Loucy (cell line): ENCODE measurements at regions not wholly inside any gene's neighbourhood (a gene's known extent, or its start where the extent isn't known, plus 50 kb on each side); places are given as distances from the start of the nearest gene placed in this dataset.
"Not testable (repeated sequence)": the region's sequence is repeated elsewhere in the genome, so short reads cannot be mapped to it uniquely, and the experiment has no call there.

ENCODE experiments used
- H2AFZ ChIP-seq: fragments of 200-600 bp; sonication (generic); 2 replicates; pipeline ENCODE4 v1.6.0; 2016; ENCODE audit warnings: antibody characterized with exemption, mild to moderate bottlenecking, low read length, moderate library complexity
- H3F3A ChIP-seq: fragments of 200-600 bp; 2 replicates; pipeline ENCODE4 v1.6.0; 2016; ENCODE audit warnings: antibody characterized with exemption, low read depth, mild to moderate bottlenecking
- H3K27me3 ChIP-seq: fragments of 200-600 bp; sonication (generic); 2 replicates; pipeline ENCODE4 v1.6.1; 2014; ENCODE audit warnings: low read length, mild to moderate bottlenecking; ENCODE audit not compliant: insufficient read depth, poor library complexity, severe bottlenecking
- H3K36me3 ChIP-seq: fragments of 200-600 bp; sonication (generic); 2 replicates; pipeline ENCODE4 v1.6.1; 2016; ENCODE audit warnings: low read length; ENCODE audit not compliant: insufficient read depth
- H3K4me1 ChIP-seq: fragments of 200-600 bp; sonication (generic); 2 replicates; pipeline ENCODE4 v1.5.1; 2014; ENCODE audit warnings: low read length, mild to moderate bottlenecking; ENCODE audit not compliant: insufficient read depth, poor library complexity, severe bottlenecking
- H3K4me2 ChIP-seq: fragments of 200-600 bp; sonication (generic); 2 replicates; pipeline ENCODE4 v1.6.0; 2014; ENCODE audit warnings: antibody characterized with exemption, low read length, low read depth, mild to moderate bottlenecking; ENCODE audit not compliant: poor library complexity, severe bottlenecking
- H3K4me3 ChIP-seq: fragments of 200-600 bp; sonication (generic); 2 replicates; pipeline ENCODE4 v1.5.1; 2014; ENCODE audit warnings: low read length, mild to moderate bottlenecking, mixed read lengths; ENCODE audit not compliant: poor library complexity, severe bottlenecking
- H3K79me2 ChIP-seq: fragments of 200-600 bp; sonication (generic); 2 replicates; pipeline ENCODE4 v1.6.1; 2014; ENCODE audit warnings: low read length; ENCODE audit not compliant: insufficient read depth
- H3K9ac ChIP-seq: fragments of 200-600 bp; sonication (generic); 2 replicates; pipeline ENCODE4 v1.6.0; 2014; ENCODE audit warnings: mild to moderate bottlenecking, low read depth, low read length, moderate library complexity; ENCODE audit not compliant: poor library complexity, severe bottlenecking
- H3K9me2 ChIP-seq: fragments of 200-600 bp; sonication (generic); replicated peaks from 2 replicates; pipeline ENCODE4 v1.6.1; 2016; ENCODE audit warnings: low read depth, low read length, mixed read lengths
- H3K9me3 ChIP-seq: fragments of 200-600 bp; sonication (generic); 2 replicates; pipeline ENCODE4 v1.6.1; 2014; ENCODE audit warnings: mild to moderate bottlenecking, antibody characterized with exemption, low read length, low read depth; ENCODE audit not compliant: insufficient read depth
- H4K20me1 ChIP-seq: fragments of 200-600 bp; sonication (generic); 2 replicates; pipeline ENCODE4 v1.6.0; 2014; ENCODE audit warnings: antibody characterized with exemption, low read length, mild to moderate bottlenecking; ENCODE audit not compliant: insufficient read depth, poor library complexity, severe bottlenecking
- EZH2phosphoT487 ChIP-seq: fragments of 200-600 bp; IDR thresholded peaks from 2 replicates; pipeline ENCODE4 v1.6.1; 2018; ENCODE audit warnings: antibody characterized with exemption, mild to moderate bottlenecking, moderate library complexity, borderline replicate concordance
- TF ChIP-seq, protein P1 (sequence below): fragments of 200-600 bp; sonication (generic); conservative IDR thresholded peaks from 2 replicates; pipeline ENCODE4 v1.5.1; 2014; ENCODE audit warnings: mild to moderate bottlenecking, antibody characterized with exemption, low read length

GRCh38 chr10:11668847-11669610 lies 57.6 kb upstream of the USP6NL start:
- H3K9me2 ChIP-seq = no peaks in the 10 kb centered on the region
- TF ChIP-seq EZH2phosphoT487 = no peak
- TF ChIP-seq, protein P1, sequence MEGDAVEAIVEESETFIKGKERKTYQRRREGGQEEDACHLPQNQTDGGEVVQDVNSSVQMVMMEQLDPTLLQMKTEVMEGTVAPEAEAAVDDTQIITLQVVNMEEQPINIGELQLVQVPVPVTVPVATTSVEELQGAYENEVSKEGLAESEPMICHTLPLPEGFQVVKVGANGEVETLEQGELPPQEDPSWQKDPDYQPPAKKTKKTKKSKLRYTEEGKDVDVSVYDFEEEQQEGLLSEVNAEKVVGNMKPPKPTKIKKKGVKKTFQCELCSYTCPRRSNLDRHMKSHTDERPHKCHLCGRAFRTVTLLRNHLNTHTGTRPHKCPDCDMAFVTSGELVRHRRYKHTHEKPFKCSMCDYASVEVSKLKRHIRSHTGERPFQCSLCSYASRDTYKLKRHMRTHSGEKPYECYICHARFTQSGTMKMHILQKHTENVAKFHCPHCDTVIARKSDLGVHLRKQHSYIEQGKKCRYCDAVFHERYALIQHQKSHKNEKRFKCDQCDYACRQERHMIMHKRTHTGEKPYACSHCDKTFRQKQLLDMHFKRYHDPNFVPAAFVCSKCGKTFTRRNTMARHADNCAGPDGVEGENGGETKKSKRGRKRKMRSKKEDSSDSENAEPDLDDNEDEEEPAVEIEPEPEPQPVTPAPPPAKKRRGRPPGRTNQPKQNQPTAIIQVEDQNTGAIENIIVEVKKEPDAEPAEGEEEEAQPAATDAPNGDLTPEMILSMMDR = no peak
- no peaks in the 10 kb centered on the region for H3K27me3 ChIP-seq
- H3K79me2 ChIP-seq = no peaks in the 10 kb centered on the region
- no peaks in the 10 kb centered on the region for H3K36me3 ChIP-seq
- peaks cover 7% of the 10 kb centered on the region for H3K4me1 ChIP-seq
- no peak overlapping the region for H3K9ac ChIP-seq
- H3K4me2 ChIP-seq = no peak overlapping the region
- H3F3A ChIP-seq = no peaks in the 10 kb centered on the region
- no peaks in the 10 kb centered on the region for H3K9me3 ChIP-seq
- no peak overlapping the region for H3K4me3 ChIP-seq
- H2AFZ ChIP-seq = peak overlapping the region; percentile 23; the same call in 1 of the 2 replicates
- H4K20me1 ChIP-seq = no peaks in the 10 kb centered on the region

GRCh38 chr10:11667756-11668155 lies 56.3 kb upstream of the USP6NL start:
- no peaks in the 10 kb centered on the region for H4K20me1 ChIP-seq
- H3K4me2 ChIP-seq = no peak overlapping the region
- TF ChIP-seq EZH2phosphoT487 = no peak
- TF ChIP-seq, protein P1 = no peak
- no peak overlapping the region for H2AFZ ChIP-seq
- H3K9ac ChIP-seq = no peak overlapping the region
- no peaks in the 10 kb centered on the region for H3K79me2 ChIP-seq
- H3K4me3 ChIP-seq = no peak overlapping the region
- H3K36me3 ChIP-seq = no peaks in the 10 kb centered on the region
- H3K27me3 ChIP-seq = no peaks in the 10 kb centered on the region
- no peaks in the 10 kb centered on the region for H3K4me1 ChIP-seq
- no peaks in the 10 kb centered on the region for H3K9me2 ChIP-seq
- no peaks in the 10 kb centered on the region for H3F3A ChIP-seq
- H3K9me3 ChIP-seq = no peaks in the 10 kb centered on the region

- Histone ChIP-seq H3K9ac (no peak overlapping the region), H3K9me3 (no peaks in the 10 kb centered on the region), H3K79me2 (no peaks in the 10 kb centered on the region), H2AFZ (no peak overlapping the region), H3K27me3 (no peaks in the 10 kb centered on the region), H3K36me3 (no peaks in the 10 kb centered on the region), H3F3A (no peaks in the 10 kb centered on the region), H4K20me1 (no peaks in the 10 kb centered on the region), H3K4me3 (no peak overlapping the region), H3K4me2 (no peak overlapping the region), H3K9me2 (no peaks in the 10 kb centered on the region), H3K4me1 (peaks cover 3% of the 10 kb centered on the region)
- TF ChIP-seq, protein P1 = no peak
- TF ChIP-seq EZH2phosphoT487 = no peak
Measured at GRCh38 chr10:11663763-11664555, 52.5 kb upstream of the USP6NL start.

DNA sequence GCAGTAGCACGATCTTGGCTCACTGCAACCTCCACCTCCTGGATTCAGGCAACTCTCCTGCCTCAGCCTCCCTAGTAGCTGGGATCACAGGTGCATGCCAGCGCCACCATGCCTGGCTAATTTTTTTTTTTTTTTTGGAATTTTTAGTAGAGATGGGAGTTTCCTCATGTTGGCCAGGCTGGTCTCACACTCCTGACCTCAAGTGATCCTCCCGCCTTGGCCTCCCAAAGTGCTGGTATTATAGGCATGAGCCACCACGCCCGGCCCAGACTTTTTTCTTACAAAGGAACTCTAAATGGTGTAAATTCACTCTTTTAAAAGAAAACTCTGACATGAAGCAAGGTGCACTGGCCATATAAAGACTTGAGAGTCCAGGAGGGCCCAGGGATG lies 51.7 kb upstream of the USP6NL start:
- H3K9me2 ChIP-seq, H2AFZ ChIP-seq, H3K36me3 ChIP-seq, H3K27me3 ChIP-seq, H3K4me1 ChIP-seq, H3K4me2 ChIP-seq, H3F3A ChIP-seq, H3K4me3 ChIP-seq, H3K9ac ChIP-seq, H3K9me3 ChIP-seq, H3K79me2 ChIP-seq, H4K20me1 ChIP-seq: not testable (repeated sequence)
